ENCODE measurements at regions not wholly inside any gene's neighbourhood (a gene's known extent, or its start where the extent isn't known, plus 50 kb on each side); places are given as distances from the start of the nearest gene placed in this dataset.

- DNase-seq (ENCODE audit: low read depth) = no peak
Measured at GRCh38 chr7:68434857-68435256, 1163.4 kb upstream of the AUTS2 start.

GRCh38 chr7:68438016-68438415 is 1160.3 kb upstream of the AUTS2 start:
- DNase-seq (ENCODE audit: low read depth) = no peak

- DNase-seq (ENCODE audit: low read depth) = no peak
Measured at GRCh38 chr7:68438811-68439210, 1159.5 kb upstream of the AUTS2 start.

DNA sequence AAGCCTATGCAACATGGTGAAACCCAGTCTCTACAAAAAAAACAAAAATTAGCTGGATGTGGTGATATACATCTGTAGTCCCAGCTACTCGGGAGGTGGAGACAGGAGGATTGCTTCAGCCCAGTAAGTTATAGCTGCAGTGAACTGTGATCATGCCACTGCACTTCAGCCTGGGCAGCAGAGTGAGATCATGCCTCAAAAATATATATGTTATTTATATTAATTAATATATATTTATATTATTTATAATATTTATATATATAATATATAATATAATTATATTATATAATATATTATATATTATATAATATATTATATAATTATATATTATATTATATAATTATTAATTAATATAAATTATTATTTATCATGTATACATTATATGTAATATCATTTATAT is 1158.4 kb upstream of the AUTS2 start:
- no peak for DNase-seq (ENCODE audit: low read depth)

DNA sequence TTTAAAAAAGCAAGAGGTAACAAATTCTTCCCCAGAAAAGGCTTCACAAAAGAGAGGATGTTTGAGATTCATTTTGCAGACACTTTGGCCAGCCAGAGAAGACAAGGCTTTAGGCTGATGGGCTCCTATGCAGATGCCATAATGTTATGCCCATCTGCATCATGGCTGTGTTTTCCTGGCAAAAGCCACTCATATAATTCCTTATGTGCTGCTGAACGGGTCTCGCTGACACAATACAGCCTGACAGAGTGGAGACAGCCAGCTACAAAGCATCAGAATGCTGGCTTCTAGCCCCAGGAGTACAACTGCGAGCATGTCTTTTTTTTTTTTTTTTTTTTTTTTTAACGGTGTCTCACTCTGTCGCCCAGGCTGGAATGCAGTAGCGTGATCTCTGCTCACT is 1157.4 kb upstream of the AUTS2 start:
- DNase-seq (ENCODE audit: low read depth) = no peak

DNA sequence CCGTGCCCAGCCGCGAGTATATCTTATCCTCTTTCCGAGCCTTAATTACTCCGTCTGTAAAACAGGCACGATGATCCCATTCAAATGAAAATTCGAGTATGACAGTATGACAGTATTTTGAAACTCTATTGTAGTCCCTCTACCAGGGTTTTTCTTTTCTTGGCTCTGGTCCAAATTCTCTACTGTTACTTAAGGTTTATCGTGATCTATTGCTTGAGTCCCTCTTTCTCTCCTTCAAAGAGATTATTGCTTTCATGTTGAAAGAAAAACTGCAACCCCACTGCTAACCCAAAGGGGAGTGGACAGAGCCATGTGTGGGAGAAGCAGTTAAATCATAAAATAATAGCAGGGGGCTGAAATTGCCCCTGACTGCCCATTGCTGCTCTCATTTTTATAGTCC is 1156.6 kb upstream of the AUTS2 start:
- no peak for DNase-seq (ENCODE audit: low read depth)

DNA sequence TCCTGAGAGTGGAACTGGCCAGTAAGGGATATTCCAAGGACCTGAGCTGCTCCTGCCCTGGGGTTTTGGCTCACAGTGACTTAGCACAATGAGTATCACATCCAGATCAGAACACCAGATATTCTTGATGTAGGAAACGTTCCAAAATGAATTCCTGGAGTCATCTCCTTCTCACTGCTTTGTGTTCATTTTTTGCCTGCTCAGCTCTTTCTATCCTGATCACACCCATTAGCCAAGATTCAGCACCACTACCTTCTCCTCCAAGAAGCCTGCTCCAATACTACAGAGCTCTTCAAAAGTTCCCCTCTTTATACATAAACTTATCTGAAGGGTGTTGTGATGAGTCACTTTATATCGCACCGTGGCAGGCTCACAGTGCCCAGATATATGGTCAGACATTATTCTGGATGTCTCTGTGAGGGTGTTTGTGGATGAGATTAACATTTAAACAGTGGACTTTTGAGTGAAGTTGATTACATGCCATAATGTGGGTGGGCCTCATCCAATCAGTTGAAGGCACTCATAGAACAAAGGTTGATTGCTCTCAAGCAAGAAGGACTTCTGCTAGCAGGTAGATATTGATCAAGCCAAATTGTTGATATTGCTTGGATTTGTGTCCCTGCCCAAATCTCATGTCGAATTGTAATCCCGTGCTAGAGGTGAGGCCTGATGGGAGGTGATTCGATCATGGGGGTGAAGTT is 1155.2 kb upstream of the AUTS2 start:
- no peak for DNase-seq (ENCODE audit: low read depth)

DNA sequence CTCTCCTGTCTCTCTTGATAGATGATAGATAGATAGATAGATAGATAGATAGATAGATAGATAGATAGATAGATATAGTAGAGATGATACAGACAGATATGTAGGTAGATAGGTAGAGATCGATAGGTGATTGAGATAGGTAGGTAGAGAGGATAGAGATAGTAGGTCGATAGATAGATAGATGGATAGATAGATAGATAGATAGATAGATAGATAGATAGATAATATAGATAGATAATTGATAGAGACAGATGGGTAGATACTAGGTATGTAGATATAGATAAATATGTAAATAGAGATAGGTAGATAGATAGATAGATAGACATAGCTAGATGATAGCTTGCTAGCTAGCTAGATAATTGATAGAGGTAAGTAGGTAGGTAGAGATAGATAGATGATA is 1154.2 kb upstream of the AUTS2 start:
- no peak for DNase-seq (ENCODE audit: low read depth)

- DNase-seq (ENCODE audit: low read depth) = no peak
Measured at GRCh38 chr7:68444956-68445355, 1153.3 kb upstream of the AUTS2 start.

GRCh38 chr7:68446183-68446582 is 1152.1 kb upstream of the AUTS2 start:
- no peak for DNase-seq (ENCODE audit: low read depth)

GRCh38 chr7:68449099-68449498 is 1149.2 kb upstream of the AUTS2 start:
- DNase-seq (ENCODE audit: low read depth) = no peak

DNA sequence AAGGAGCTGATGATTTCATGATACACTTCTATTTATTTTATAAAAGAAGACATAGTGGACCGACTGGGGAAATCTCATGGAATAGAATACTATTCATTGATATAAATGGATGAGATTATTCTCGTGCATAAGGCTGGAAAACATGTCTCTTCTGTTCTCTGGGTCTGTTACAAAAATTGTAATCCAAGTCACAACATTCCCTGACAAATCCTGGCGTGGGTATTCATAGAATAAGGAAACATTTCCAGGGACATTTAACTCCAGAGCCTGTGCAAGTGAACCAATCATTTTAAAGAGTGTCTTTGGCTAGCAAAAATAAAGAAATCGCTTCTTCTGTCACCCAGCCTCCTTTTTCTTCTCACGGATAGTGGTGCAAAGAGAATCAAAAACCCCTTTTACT is 1148.5 kb upstream of the AUTS2 start:
- no peak for DNase-seq (ENCODE audit: low read depth)

DNA sequence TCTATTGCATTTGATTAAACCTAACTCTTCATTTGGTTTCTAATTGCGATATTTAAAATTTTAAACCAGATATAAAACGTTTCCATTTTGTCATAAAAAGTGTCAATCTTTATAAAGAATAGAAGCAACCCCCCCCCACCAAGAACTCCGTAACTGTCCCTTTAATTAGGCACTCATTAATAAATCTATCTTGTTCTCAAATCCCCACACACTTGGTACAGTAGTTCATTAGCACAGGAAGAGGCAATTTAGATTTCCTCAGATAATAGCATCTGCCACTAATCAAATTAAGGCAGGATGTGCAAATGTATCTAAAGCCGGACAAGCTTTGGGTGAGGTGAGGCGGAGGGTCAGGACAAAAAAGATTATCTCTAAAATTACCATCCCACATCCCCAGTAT is 1143.3 kb upstream of the AUTS2 start:
- DNase-seq (ENCODE audit: low read depth) = no peak

DNA sequence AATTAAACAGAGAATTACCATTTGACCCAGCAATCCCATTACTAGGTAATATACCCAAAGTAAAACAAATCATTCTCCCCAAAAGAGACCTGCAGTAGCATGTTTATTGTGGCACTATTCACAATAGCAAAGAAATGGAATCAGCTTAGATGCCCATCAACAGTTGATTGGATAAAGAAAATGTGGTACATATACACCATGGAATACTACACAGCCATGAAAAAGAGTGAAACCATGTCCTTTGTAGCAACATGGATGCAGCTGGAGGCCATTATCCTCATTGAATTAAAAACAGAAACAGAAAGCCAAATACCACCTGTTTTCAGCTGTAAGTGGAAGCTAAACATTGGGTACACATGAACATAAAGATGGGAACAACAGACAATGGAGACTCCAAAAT is 1141.8 kb upstream of the AUTS2 start:
- DNase-seq (ENCODE audit: low read depth) = no peak

GRCh38 chr7:68457481-68457880 is 1140.8 kb upstream of the AUTS2 start:
- no peak for DNase-seq (ENCODE audit: low read depth)

DNA sequence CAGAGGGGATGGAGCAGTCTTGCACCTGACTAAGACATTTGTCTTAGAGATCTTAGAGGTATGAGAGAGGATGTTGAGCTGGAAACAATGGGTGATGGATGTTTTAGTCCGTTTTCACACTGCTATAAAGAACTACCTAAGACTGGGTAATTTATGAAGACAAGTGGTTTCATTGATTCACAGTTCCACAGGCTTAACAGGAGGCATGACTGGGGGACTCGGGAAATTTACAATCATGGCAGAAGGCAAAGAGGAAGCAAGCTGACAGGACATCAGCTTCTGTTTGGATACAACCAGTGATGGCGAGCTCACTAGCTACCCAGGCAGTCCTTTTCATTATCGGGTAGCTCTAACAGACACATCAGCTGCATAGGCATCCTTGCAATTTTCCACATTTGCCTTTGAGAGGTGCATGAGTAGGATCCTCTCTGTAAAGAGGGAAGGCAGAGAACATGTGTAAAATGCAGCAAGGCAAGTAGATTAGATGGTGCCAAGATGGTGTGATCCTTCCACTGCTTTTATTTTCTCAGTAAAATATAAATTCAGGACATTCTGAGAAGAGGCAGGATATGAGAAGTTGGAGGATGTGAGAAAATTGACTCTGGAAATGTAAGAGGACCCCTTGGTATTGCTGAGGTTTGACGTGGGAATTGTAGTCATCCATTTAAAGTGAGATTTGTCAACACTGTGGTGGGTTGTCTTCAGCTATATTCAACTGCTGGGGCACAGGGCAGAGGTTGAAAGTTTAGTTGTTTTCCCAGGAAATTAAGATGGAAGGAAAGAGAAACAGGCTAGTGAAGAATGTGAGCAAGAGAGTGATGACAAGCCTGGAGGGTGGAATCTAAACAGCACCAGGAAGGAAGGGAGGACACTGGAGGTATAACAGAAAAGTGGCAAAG is 1140.0 kb upstream of the AUTS2 start:
- DNase-seq (ENCODE audit: low read depth) = no peak

- DNase-seq (ENCODE audit: low read depth) = no peak
Measured at GRCh38 chr7:68461430-68461829, 1136.8 kb upstream of the AUTS2 start.

DNA sequence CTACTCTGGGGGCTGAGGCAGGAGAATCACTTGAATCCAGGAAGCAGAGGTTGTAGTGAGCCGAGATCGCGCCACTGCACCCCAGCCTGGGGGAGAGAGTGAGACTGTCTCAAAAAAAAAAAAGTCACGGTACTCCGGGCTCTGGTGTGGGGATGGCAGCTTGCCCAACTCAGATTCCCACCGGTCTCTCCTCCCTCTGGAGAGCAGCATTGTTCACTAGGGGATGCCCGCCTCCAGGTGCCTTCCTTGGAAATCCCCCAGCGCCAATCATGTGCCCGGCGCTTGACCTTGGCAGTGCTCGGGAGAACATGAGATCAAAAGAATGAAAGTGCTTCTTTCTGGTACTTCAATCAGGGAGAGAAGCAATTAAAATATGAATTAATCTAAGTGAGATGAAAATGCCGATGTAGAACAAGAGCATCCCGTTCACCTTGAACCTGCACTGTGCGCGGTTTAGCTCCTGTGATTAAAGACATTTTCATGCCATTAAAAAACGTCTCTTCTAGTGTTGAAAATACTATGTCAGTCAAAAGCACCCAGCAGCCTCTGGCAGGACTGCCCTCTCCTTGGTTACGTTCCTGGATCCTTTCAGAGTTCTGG is 1127.3 kb upstream of the AUTS2 start:
- DNase-seq (ENCODE audit: low read depth) = no peak

DNA sequence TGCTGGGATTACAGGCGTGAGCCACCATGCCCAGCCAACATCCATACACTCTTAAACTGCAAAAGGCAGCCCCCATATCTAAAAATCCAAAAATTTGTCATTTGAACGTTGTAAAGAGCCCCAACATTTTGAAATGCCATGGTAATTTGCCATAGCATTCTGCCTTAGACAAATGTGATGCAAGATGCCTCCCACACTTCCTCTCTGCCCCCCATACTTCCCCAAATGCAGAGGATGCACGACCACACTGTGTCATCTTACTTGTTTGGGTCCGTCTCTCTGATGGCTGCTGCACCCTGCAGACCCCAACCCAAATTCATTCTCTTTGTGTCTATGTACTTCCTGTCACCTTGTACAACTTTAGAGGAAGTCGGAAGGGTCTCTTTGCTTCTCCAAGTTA is 1125.6 kb upstream of the AUTS2 start:
- DNase-seq (ENCODE audit: low read depth) = no peak

DNA sequence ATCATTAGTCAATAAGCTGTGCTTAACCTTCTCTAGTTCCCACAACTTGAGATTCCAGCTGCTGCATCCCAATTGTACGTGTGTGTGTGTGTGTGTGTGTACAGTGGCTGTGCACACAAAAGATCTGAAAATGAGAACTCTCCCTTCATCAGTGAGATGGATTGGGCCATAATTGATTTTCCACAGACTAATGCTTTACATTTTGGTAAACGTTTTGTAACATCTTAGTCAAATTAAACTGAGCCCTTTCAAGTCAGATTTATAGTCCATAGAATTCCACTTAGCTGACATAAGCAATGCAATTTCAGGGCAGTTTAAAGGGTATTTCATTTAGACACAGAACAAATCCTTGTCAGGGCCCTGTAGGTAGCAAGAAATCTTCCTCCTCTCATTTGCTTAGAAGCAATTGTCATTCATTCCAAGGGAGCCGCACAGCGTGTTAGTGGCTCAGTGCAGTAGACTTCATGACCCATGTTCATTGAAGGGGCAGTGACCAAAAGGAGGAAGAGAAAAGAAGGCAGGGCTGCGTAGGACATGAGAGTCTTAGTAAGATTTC is 1123.5 kb upstream of the AUTS2 start:
- DNase-seq (ENCODE audit: low read depth) = no peak

DNA sequence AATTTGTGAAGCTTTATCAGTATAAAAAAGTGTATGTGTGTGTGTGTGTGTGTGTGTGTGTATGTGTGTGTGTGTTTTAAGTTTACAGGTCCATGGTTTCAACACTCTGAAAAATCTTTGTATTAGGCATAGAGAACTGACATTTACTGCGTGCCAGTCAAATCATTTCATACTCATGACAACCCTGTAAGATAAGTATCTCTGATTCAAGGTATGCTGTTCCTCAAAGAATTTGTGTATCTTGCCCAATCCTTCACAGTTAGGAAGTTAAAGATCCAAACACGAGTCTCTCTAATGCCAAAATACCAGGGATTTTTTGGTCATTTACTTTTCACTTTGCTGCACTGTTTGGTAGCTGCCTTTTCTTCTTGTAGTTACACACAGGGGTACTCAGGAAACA is 1121.3 kb upstream of the AUTS2 start:
- DNase-seq (ENCODE audit: low read depth) = no peak

DNA sequence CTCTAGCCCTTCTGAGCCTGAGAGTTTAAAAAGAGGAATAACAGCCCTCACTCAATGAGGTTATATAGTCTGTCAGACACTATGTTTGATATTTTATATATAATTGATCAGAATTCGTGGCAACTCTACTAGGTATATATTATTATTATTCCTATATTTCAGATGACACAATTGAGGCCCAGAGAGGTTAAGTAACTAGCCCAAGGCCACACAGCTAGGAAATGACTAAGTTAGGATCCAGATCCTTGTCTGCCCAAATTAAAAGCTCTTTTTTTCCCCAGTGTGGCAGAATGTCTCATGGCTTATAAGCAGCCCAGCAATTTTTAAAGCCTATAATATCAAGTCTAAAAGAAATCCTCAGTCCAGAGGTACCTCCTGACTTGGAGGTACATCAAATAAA is 1119.9 kb upstream of the AUTS2 start:
- DNase-seq (ENCODE audit: low read depth) = no peak

- DNase-seq (ENCODE audit: low read depth) = no peak
Measured at GRCh38 chr7:68482800-68483199, 1115.5 kb upstream of the AUTS2 start.
